Kidney tubule cell (primary cell): ENCODE measurements at regions not wholly inside any gene's neighbourhood (a gene's known extent, or its start where the extent isn't known, plus 50 kb on each side); places are given as distances from the start of the nearest gene placed in this dataset.

ENCODE experiments used
- DNase-seq: peaks from one replicate; pipeline ENCODE4 v3.0.0-alpha.2; 2018; ENCODE audit warnings: low spot score

DNA sequence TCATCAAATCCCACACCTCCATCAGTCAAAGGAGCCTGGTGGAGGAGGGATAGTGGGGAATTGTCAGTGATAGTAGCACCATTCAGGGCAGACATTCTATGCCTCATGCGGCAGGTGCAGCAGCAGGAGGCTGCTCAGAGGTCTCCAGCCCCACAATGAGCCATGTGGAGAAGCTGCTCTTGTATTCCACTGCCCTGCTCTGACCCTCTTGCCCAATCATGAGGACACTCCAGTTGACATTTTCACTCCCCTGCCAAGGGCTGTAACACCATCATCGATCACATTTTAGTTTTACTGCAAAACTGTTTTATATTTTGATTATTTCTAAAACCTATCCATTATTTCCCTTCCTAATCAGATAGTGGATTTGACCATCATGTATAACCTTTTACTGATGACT lies 487.6 kb upstream of the KLHL29 start:
- DNase-seq, result no peak

DNA sequence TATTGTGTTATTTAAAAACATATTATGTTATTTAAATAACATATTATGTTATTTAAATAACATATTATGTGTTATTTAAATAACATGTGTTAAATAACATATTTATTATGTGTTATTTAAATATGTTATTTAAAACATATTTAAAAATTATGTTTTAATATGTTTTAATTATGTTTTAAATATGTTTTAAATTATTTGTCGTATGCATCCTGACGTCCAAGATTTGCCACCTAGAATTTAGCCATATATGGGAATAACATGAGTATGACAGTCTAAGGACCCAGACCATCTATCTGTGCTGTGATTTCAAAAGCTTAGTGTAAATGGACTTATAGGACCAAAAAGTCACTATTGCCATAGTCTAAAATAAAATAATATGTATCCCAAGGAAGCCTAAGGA lies 484.3 kb upstream of the KLHL29 start:
- no peak for DNase-seq

DNA sequence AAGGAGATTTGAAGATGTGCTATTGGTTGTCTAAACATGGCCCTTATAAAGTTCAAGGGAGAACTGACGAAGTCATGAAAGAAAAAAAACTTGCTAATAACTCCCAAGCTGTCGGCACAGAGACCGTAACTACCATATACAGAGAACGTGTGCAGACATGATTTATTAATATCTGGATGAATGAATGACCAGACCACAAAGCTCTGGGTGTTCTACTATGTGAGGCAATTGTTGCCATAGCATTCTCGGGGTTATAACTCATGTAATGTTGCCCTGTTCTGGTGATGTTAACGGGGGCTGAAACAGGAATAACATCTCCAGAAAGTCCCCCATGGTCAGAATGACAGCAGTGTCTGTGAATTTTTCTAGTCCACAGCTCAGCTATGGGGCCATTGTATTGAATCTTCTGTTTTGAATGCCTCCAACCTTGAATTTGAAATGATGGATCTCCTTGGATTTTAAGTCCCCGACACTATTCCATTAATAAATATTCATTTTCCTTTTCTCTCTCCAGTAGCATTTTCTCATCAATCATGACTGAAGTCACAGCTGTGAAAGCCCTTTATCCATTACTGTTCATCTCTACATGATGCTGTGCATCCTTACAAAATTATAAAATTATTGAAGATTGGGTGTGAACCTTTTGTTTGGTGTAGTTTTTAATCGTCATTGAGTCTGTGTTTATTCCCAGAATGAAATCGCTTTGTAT lies 483.4 kb upstream of the KLHL29 start:
- peak; percentile 87 for DNase-seq

DNA sequence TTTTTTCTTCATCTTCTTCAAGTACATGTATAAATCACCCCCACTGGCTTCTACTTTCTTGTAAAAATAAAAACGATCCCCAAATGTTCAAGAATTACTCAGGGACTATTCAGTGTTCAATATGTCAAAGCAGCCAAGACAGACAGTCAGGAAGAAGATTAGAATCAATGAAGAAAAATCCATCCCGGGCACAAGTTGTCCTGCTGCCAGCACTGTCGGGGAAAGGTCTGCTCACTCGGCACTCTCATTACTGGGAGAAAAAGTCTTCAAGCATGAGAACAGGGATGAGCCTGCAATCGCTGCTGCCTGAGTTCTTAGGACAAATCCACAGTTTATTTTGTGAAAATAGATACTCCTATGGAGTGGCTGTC lies 482.8 kb upstream of the KLHL29 start:
- peak; percentile 19 for DNase-seq

DNA sequence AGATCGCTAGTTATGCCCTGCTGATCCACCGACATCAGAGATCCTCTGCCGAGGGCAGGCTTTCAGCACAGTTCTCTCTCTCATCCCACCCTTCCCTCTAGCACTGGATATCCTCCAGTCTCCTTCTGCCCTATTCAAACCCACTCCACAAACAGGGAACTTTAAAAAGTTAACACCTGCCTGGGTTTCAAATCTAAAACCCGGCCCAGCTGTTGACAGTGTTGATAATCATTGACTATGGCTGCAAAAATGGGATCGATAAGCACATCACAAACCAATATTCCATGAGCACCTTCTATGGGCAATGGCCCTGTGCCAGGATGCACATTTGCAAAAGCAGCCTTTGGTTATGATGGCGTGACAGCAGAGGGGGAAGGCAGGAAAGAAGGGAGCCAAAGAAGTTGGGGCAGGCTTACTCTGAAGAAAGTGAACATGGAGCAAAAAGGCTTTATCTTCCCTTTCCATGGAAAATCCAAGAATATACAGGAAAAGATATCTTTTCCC lies 482.3 kb upstream of the KLHL29 start:
- no peak for DNase-seq

DNA sequence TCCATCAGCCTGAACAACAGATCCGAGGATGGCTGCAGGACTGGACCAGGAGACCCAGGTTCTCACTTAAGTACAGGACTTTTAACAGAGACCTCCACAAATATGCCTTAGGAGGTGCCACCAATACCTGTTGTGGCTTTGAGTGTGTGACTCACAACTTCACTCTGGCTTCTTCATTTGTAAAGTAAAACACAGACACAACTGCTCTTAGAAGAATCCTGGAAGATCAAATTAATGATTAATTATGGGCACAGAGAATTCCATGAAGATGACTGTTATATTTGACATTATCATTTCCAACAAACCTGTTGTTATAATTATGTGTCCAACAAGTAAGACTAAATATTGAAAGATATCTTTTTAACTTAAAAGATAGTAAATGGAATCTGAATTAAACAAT lies 481.4 kb upstream of the KLHL29 start:
- DNase-seq, result peak; percentile 86

DNA sequence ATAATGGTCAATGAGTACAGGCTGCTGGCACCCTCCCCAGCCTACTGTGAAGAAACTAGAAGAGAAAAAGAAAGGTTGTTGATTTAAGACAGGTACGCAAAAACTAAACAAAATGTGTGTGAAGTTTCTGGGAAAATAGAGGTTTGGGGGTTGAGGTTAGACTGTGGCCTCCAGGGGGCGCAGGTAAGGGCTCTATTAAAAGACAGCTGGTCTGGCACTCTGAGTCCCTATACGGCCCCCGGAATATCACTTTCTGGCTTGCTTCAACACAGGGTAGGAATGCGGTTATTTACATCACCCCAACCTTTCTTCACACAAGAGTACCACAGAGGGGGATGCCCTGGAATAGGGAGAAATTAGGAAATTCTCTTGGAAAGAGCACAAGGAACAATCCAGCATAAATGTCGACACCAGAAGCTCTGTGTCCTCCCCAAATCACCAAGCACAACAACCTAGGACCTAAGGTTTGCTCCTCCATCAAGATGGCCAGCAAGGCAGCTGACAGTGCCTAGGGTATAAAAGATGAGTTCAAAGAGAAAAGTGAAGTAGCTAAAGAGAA lies 480.8 kb upstream of the KLHL29 start:
- no peak for DNase-seq

DNA sequence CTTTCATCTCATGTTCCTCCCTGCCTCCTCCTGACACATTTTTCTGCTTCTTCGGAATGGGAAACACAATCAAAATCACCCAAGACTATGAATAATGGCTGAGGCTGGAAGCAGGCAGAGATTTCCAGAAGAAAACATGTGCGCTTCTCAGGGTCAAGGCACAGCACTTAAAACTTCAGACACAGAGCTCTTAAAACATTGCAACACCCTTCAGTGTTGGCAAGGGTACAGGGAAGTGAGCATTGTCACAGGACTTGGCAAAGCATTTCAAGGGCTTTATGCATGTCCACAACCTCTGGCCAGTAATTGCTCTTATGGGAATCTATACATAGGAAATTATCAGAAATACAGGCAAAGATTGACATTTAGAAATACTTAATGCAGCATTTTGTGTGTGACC lies 477.6 kb upstream of the KLHL29 start:
- DNase-seq, result no peak

DNA sequence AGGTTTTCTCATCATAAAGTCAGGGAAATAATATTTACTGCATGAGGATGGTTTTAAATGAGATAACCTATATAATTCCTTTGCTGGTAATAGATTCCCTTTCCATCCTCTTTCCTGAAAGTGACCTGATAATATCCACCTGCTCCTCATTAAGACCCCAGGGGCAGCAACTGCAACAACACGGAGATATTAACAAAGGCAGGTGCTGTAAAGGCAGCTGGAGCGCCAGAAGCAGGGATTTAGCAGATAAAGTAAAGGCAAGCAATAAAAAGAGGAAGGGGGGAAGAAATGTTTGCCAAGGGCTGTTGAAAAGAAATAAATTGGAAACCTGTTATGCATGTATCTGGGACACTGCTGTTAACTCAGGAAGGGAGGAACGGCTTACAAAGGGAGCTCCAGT lies 472.6 kb upstream of the KLHL29 start:
- DNase-seq, result no peak

DNA sequence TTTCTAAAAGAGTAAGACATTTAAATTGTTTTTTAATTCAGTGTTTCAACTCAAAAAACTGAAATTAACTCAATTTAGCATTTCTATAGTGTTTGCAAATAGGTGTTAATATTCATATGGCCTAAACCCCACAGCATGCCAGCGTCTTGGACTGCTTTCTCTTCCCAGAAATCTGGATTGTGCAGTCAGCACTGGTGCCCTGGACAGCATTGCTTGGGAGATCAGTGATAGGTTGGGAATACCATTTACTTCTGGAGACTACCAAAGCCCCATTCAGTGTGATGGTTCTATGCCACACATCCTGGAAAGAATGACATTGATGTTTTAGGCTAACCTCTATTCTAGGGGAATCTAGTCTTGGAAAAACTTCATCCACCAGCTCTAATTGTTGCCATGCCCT lies 455.0 kb upstream of the KLHL29 start:
- no peak for DNase-seq

DNA sequence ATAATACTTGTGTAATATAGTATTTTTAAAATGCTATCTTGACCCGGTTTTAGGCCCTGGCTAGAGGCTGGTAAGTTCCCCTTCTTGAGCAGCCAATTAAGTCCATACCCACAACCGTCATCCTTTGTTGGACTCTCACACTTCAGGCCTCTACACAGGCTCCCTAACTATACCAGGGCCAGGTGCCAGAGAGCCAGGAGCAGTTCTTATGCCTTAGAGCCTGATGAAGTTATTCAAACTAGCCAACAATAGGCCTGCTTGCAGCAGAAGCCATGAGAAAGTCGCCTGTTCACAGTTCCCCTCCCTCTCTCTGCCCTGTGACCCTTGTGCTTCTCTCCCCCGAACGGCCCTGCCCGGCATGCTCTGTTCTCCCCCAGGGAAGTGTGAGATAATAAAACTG lies 454.2 kb upstream of the KLHL29 start:
- no peak for DNase-seq

DNA sequence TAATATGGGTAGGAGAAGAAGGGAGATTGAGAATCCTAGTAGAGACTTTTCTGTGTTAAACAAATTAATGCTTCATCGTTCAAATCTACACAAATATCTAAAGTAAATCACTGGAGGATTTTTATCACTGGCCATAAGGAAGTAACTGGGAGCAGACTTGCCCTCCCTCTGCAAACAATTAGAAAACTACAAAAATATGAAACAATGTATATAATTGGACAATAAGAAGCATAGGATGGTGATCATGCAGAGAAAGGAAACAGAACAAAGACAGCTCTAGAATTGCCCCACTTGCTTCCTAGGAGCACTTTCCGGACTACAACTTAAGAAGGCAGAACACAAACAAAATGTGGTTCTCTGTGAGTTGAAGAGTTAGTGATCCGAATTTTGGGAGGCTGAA lies 452.7 kb upstream of the KLHL29 start:
- DNase-seq, result no peak

DNA sequence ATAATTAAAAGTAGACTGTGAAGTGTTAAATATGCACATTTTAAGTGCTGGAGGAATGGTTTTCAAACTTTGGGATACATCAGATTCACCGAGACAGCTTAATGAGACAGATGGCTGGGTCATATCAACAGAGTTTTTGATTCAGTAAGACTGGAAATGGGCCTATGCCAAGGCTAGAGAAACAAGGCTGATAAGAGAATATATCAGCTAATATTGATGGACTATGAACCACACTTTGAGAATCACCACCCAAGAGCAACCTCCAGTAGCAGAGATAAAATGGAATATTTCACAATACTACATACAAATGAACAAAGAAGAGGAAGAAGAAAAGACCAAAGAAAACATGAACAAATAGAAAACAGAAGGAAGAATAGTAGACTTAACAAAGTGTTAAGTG lies 450.2 kb upstream of the KLHL29 start:
- DNase-seq, result no peak

DNA sequence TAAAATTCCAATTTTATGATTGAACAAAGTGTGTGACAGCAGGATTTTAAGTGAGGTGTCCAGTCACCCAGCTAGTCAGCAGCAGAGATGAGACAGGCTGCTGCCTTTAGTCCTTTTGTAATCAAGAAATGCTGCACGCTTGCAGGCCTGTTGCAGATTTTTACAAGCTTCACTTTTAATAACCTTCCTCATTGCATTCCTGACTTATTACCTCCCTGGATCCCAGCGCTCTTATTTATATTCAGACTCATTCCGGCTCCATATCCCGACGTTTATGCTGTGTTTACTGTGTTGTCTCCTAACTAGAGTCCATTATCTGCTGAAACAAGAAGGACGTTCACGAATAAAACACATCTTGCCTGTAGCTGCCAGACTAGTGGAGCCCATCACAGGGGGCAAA lies 442.5 kb upstream of the KLHL29 start:
- DNase-seq, result no peak

DNA sequence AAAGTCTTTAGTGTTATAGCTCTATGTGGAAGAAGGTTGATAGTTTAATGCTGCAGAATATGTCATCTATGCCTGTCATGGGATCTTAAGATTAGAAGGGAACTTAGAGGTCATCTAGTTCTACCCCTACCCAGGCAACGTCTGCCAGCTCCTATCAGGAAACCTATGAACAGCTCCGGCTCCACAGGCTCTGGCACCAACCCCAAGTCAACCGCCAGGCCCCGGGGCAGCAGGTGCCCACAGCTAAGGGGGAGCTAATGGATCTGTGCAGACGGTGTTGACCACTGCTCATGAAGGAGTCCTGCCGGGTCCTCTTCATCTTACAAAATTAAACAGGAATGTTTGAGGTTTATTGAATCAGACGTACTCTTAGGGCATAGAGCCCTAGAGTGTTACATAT lies 440.8 kb upstream of the KLHL29 start:
- DNase-seq, result no peak

DNA sequence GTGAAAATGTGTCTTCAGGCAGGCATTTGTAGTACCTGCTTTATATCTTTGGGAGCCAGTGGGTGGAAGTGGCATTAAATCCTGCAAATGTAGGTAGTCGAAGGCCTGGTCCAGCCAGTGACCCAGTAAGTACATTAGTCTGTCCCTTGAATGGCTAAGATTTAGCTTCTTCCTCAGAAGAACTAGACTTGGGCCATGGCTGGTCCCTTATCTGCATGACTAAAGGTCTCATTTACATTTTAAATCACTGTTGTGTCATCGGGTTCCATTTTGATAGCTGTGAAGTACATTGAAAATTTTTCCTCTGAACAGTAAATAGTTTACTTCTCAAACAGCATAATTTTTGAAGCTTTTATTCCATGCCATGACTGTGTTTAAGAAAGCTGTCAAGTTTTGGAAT lies 438.4 kb upstream of the KLHL29 start:
- no peak for DNase-seq

DNA sequence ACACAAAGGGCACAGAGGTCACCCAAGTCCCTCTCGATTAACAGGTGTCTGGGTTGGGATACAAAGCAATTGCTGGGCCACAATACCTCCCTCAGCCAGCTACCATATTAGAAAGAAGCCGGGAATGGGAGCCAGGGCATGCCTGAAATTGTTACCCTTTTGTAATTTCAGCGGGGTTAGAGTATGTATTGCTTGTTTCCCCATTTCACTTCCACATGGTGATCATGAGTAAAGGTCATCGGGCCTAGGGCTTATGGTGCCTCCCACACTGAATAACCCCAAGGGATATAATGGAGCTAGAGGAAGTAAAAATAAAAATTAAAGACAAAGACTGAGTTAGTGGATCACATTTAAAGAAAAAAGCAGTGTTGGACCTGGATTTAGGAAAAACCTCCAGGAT lies 437.2 kb upstream of the KLHL29 start:
- DNase-seq, result no peak

DNA sequence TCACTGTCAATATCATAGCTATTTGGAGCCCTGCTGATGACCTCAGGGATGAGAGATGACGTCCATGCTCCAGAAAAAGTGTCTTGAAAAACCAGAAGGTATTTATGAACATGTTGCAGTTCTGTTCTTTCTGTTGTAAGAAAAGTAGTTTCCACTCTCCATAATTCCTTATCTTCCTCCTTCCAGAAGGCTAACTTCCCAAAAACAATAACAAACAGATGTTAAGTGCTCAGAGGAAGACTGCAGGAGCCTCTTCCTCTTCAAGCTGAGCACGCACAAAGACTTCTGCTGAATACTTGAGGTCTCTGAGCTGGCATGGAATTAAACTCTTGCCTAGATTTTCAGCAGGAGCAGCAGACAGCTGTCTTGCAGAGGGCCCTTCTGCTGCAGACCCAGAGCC lies 434.5 kb upstream of the KLHL29 start:
- DNase-seq, result no peak

DNA sequence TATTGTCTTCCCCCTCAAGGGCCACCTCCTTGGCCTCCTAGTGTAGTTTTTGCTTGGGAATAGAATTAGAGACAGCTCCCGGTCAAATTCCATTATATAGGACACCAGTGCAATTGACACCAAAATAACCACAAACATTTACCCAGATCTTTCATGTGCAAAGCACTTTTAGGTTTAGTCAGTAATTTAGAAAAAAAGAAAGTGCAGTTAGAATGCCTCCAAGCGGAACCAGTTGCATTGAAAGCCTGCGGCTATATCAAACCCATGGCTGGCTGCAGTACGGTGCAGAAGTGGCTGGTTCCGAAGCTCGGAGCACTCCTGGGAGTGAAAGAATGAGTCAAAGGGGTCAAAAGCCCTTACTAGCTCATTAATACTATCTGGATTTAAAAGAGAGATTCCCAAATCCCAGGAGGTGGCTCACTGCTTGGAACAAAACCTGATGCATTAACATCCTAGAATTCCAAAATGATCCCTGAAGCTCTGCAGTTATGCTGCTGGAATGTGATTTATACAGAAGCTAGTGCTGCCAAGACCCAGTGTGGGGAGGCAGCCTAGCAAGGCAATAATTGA lies 432.2 kb upstream of the KLHL29 start:
- peak; percentile 52 for DNase-seq

DNA sequence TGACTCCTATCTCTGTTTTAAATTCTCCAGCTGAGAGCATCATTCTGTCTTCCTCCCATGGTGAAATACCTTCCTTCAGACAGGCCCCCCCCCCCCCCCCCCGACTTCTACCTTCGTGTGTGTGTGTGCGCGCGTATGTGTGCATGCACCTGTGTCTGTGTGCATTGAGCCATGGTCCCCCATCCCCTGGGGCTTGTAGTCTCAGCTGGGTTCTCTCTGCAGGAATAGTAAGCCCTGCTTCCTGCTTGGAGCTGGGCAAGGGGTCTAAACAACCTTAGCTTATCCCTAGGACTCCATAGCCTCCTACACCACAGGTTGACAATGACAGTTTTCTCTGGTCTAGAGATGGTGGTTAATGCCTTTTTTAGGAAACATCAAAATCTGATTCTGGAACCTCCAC lies 427.5 kb upstream of the KLHL29 start:
- no peak for DNase-seq

DNA sequence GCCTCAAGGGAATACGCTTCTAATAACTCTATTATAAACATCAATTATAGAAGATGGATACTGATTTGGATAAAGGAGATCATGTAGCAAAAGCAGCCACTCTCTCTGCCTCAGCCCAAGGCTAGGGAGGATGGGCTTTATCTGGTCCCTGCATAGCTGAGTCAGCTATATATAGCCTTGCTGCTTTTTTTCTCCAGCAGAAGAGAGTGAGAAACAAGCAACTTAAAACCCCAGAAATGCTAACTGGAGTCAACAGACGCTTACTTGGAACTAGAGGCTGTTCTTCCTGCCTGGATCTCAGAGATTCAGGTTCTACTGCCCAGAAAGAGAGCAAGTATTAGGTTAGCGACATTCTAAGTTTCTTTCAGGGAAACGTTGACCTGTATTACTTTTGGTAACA lies 426.7 kb upstream of the KLHL29 start:
- no peak for DNase-seq

DNA sequence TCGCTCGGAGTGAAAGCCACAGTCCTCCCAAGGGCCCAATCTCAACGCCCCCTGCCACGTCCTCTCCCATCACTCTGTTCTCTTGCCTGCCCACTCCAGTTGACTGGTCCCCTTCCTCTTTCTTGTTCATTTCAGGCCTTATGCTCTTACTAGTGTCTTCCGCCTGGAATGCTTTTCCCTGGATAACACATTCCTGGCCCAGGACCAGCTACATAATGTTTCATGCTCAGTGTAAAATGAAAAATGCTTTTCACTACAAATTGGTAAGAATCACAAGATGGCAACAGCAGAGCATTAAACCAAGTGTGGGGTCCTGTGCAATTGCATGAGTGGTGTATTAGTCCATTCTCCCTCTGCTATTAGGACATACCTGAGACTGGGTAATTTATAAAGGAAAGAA lies 417.2 kb upstream of the KLHL29 start:
- DNase-seq, result no peak

DNA sequence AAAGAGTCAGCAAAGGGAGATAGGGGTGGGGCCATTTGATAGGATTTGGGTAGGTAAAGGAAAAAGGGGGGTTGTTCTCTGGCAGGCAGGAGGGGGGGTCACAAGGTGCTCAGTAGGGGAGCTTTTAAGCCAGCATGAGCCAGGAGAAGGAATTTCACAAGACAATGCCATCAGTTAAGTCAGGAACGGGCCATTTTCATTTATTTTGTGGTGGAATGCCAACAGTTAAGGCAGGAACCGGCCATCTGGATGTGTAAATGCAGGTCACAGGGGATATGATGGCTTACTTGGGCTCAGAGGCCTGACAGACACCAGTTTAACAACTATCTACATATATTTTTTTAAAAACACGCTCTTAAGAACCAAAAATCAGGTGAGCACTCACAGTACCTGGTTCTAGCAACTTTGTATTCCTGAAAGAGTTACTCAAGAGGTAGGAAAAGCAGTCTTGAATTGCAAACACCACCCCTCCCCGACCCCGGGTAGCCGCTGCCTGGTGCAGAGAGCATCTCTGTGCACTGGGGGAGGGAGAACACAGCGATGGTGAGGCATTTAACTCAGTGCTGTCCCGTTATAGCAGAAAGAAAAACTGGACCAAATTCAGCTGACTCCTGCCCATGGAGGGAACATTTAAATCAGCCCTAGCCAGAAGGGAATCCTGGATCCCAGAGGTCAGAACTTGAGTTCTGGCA lies 414.5 kb upstream of the KLHL29 start:
- no peak for DNase-seq
